Right lobe of liver (tissue), 4 donors: ENCODE measurements at regions not wholly inside any gene's neighbourhood (a gene's known extent, or its start where the extent isn't known, plus 50 kb on each side); places are given as distances from the start of the nearest gene placed in this dataset.

ENCODE experiments used
- CTCF ChIP-seq, 4 donors: fragments of 200-600 bp in 3 of 4; fragments of 450-650 bp in 1 of 4; IDR thresholded peaks; one replicate each; pipeline versions ENCODE4 v1.5.1 to v1.8.0; 2016 to 2022; ENCODE audit warnings: antibody characterized with exemption in 4 of 4, mild to moderate bottlenecking in 2 of 4
- POLR2A ChIP-seq: fragments of 450-650 bp; IDR thresholded peaks from one replicate; pipeline ENCODE4 v1.6.1; 2017; ENCODE audit warnings: antibody characterized with exemption, mild to moderate bottlenecking
- donor health status: DM: no; HTN: no; CAD: no.
- donor health status: DM: no; HTN: no; CAD: no.
- donor health status: DM: no; HTN: yes; CAD: no.

- TF ChIP-seq POLR2A (no peak), CTCF (IDR thresholded peaks at IDR 0.05) (no peak)
Measured at GRCh38 chr18:67651438-67651837, 134.9 kb upstream of the DSEL start.
